Right lobe of liver (tissue), 4 donors: ENCODE measurements at regions not wholly inside any gene's neighbourhood (a gene's known extent, or its start where the extent isn't known, plus 50 kb on each side); places are given as distances from the start of the nearest gene placed in this dataset.

Source experiments
- CTCF ChIP-seq, 4 donors: fragments of 200-600 bp in 3 of 4; fragments of 450-650 bp in 1 of 4; IDR thresholded peaks; one replicate each; pipeline versions ENCODE4 v1.5.1 to v1.8.0; 2016 to 2022; ENCODE audit warnings: antibody characterized with exemption in 4 of 4, mild to moderate bottlenecking in 2 of 4
- POLR2A ChIP-seq: fragments of 450-650 bp; IDR thresholded peaks from one replicate; pipeline ENCODE4 v1.6.1; 2017; ENCODE audit warnings: antibody characterized with exemption, mild to moderate bottlenecking
- donor health status: DM: no; HTN: no; CAD: no.
- donor health status: DM: no; HTN: no; CAD: no.
- donor health status: DM: no; HTN: yes; CAD: no.

- TF ChIP-seq POLR2A (no peak), CTCF (IDR thresholded peaks at IDR 0.05) (no peak)
Measured at GRCh38 chr17:68693466-68693865, 92.3 kb upstream of the FAM20A start.
